ENCODE measurements at regions not wholly inside any gene's neighbourhood (a gene's known extent, or its start where the extent isn't known, plus 50 kb on each side); places are given as distances from the start of the nearest gene placed in this dataset.

DNA sequence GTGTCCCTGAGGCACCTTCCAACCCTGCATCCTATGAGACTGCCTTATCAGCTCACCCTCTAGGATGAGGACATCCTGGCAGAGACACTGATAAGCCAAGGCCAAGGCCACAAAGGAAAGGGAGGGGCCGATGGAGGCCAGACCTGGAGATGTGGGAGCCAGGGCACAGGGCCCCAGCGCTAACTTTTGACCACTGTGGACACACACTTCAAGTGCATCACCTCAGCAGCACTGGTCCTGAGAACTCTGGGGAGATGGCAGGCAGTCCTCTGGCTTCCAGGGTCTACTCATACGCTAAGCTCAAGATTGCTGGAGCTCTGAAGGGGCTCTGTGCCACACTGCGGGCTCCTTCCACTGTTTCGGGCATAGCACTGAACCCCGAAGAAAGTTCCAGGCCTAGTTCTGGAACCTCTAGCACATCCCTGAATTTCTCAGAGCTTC lies 100.2 kb upstream of the ID2 start:
- Histone ChIP-seq H3K27ac (peak overlapping the region in 9 of 11 experiments; percentile 43 to 82 (median 70); a peak in 16 of 22 replicates), H3K4me2 (peak overlapping the region; percentile 82 to 98 (median 95)), H3K4me3 (0 out of 20 replicates have a peak overlapping the region, but pooled peaks of 1 of the 10 experiments have one; percentile 24), H3K9ac (peak overlapping the region in 8 of 11 experiments; percentile 31 to 70 (median 50); a peak in 13 of 22 replicates), H3K36me3 (no peaks in the 10 kb centered on the region), H3K4me1 (peaks cover 88 to 100% (median 97%) of the 10 kb centered on the region in 10 experiments), H3K9me3 (replicated peaks in 1 of 11) (no peaks in the 10 kb centered on the region), H3K27me3 (peaks cover 0 to 18% (median 0%) of the 10 kb centered on the region in 11 experiments; a peak in 6 of 22 replicates), H4K20me1 (no peaks in the 10 kb centered on the region)
- no peak for TF ChIP-seq Cebpa-rat (IDR thresholded peaks at IDR 0.05)

GRCh38 chr2:8582191-8582590 lies 99.7 kb upstream of the ID2 start:
- peaks cover 83 to 100% (median 96%) of the 10 kb centered on the region in 10 experiments for H3K4me1 ChIP-seq
- TF ChIP-seq Cebpa-rat (IDR thresholded peaks at IDR 0.05), result no peak
- H3K27me3 ChIP-seq, result peaks cover 0 to 18% (median 0%) of the 10 kb centered on the region in 11 experiments; a peak in 6 of 22 replicates
- H3K27ac ChIP-seq, result peak overlapping the region in 9 of 11 experiments; percentile 43 to 82 (median 70); a peak in 16 of 22 replicates
- H3K9ac ChIP-seq, result peak overlapping the region in 6 of 11 experiments; percentile 17 to 70 (median 60); a peak in 11 of 22 replicates
- H3K9me3 ChIP-seq (replicated peaks in 1 of 11), result no peaks in the 10 kb centered on the region
- H4K20me1 ChIP-seq, result no peaks in the 10 kb centered on the region
- H3K36me3 ChIP-seq, result no peaks in the 10 kb centered on the region
- H3K4me2 ChIP-seq, result peak overlapping the region; percentile 83 to 98 (median 95); a peak in 21 of 22 replicates
- no peak overlapping the region for H3K4me3 ChIP-seq

- no peaks in the 10 kb centered on the region for H3K36me3 ChIP-seq
- H3K4me3 ChIP-seq, result no peak overlapping the region; a peak in 1 of 20 replicates
- H3K4me2 ChIP-seq, result peak overlapping the region; percentile 83 to 98 (median 95)
- TF ChIP-seq Cebpa-rat (IDR thresholded peaks at IDR 0.05), result no peak
- H3K4me1 ChIP-seq, result peaks cover 76 to 99% (median 91%) of the 10 kb centered on the region in 10 experiments
- no peaks in the 10 kb centered on the region for H4K20me1 ChIP-seq
- H3K9ac ChIP-seq, result peak overlapping the region in 9 of 11 experiments; percentile 17 to 70 (median 40); a peak in 14 of 22 replicates
- no peaks in the 10 kb centered on the region for H3K9me3 ChIP-seq (replicated peaks in 1 of 11)
- peaks cover 0 to 14% (median 0%) of the 10 kb centered on the region in 11 experiments; a peak in 6 of 22 replicates for H3K27me3 ChIP-seq
- peak overlapping the region in 10 of 11 experiments; percentile 5 to 82 (median 69); a peak in 19 of 22 replicates for H3K27ac ChIP-seq
Observed at GRCh38 chr2:8582651-8583399, 99.0 kb upstream of the ID2 start.

- Histone ChIP-seq H3K9me3 (replicated peaks in 1 of 11) (no peaks in the 10 kb centered on the region), H3K27ac (peak overlapping the region in 10 of 11 experiments; percentile 46 to 82 (median 69); a peak in 20 of 22 replicates), H4K20me1 (no peaks in the 10 kb centered on the region), H3K9ac (peak overlapping the region; percentile 21 to 70 (median 52); a peak in 19 of 22 replicates), H3K36me3 (no peaks in the 10 kb centered on the region), H3K4me3 (peak overlapping the region in 8 of 10 experiments; percentile 6 to 50 (median 30); a peak in 9 of 20 replicates), H3K27me3 (peaks cover 0 to 6% (median 0%) of the 10 kb centered on the region in 11 experiments; a peak in 6 of 22 replicates), H3K4me2 (peak overlapping the region; percentile 83 to 98 (median 95)), H3K4me1 (peaks cover 69 to 99% (median 89%) of the 10 kb centered on the region in 10 experiments)
- no peak for TF ChIP-seq Cebpa-rat (IDR thresholded peaks at IDR 0.05)
Observed at GRCh38 chr2:8583400-8584173, 98.3 kb upstream of the ID2 start.

- Histone ChIP-seq H3K4me1 (peaks cover 60 to 96% (median 85%) of the 10 kb centered on the region in 10 experiments), H3K36me3 (no peaks in the 10 kb centered on the region), H3K9ac (peak overlapping the region; percentile 21 to 65 (median 52); a peak in 19 of 22 replicates), H3K27me3 (no peaks in the 10 kb centered on the region; a peak in 2 of 22 replicates), H4K20me1 (no peaks in the 10 kb centered on the region), H3K4me2 (peak overlapping the region; percentile 83 to 98 (median 91)), H3K27ac (peak overlapping the region in 10 of 11 experiments; percentile 43 to 74 (median 58); a peak in 19 of 22 replicates), H3K9me3 (replicated peaks in 1 of 11) (no peaks in the 10 kb centered on the region), H3K4me3 (peak overlapping the region in 8 of 10 experiments; percentile 6 to 50 (median 30); a peak in 9 of 20 replicates)
- no peak for TF ChIP-seq Cebpa-rat (IDR thresholded peaks at IDR 0.05)
Observed at GRCh38 chr2:8584174-8585066, 97.4 kb upstream of the ID2 start.

DNA sequence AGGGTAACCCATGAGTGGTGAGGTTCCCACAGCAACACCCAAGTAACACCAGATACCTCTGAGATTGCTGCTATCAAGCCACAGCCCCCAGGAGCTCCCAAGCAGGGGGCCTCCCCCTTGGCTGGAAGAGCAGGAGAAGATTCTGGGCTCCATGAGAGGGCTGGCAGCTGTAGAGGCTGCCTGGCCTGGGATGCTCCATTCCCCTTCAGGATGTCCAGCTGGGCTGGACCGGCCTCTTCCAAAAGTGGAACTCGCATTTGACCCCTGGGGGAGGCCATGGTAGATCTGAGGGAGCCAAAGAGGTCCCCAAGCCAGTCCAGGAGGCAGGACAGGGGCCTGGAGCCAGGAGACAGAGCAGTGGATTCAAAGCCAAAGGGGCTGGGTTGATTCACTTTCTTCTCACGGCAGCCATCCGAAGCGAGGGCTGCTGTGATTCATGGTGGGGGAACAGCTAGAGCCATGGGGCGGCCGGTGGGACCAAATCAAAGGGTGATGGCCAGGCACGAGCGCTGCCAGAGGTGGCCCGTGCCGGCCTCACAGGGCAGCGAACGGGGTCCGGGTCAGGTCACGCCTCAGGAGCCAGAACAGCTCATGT lies 95.3 kb upstream of the ID2 start:
- H3K9ac ChIP-seq, result peak overlapping the region in 2 of 11 experiments; percentile 18 to 49; a peak in 3 of 22 replicates
- H3K4me2 ChIP-seq, result peak overlapping the region in 9 of 11 experiments; percentile 52 to 98 (median 77); a peak in 17 of 22 replicates
- H3K27ac ChIP-seq, result peak overlapping the region in 4 of 11 experiments; percentile 3 to 47 (median 26); a peak in 6 of 22 replicates
- no peaks in the 10 kb centered on the region for H3K36me3 ChIP-seq
- no peak overlapping the region for H3K4me3 ChIP-seq
- peaks cover 39 to 75% (median 64%) of the 10 kb centered on the region in 10 experiments for H3K4me1 ChIP-seq
- no peaks in the 10 kb centered on the region for H3K9me3 ChIP-seq (replicated peaks in 1 of 11)
- H4K20me1 ChIP-seq, result no peaks in the 10 kb centered on the region
- no peak for TF ChIP-seq Cebpa-rat (IDR thresholded peaks at IDR 0.05)
- no peaks in the 10 kb centered on the region; a peak in 2 of 22 replicates for H3K27me3 ChIP-seq

DNA sequence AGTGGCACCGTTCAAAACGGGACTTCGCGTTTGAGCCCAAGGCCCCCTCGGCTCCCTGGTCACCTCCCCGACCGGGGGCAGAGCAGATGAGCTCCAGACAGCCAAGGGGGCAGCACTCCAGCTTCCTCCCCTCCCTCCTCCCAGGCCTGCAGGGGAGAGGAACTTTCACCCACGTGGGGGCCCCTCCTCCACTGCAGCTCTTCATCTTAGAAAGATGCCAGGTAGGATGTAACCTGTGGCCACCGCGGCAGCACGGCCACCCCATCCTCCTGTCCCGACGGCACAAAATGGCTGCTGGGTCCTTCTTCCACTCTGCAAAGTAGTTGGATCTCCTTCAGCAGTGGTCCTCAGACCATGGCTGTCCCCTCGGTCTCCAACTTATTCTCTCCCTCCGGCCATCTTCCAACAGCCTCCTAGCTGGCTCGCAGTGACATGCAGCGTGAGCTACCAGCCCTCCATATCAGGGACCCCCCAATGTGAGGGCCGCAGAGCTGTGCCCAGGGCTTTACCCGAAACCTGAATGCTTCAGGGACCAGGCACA lies 94.5 kb upstream of the ID2 start:
- no peaks in the 10 kb centered on the region for H3K9me3 ChIP-seq (replicated peaks in 1 of 11)
- no peak overlapping the region for H3K4me3 ChIP-seq
- peak overlapping the region in 4 of 11 experiments; percentile 6 to 98 (median 74); a peak in 3 of 22 replicates for H3K4me2 ChIP-seq
- H3K9ac ChIP-seq, result no peak overlapping the region
- H3K27ac ChIP-seq, result peak overlapping the region in 2 of 11 experiments; percentile 25 to 47; a peak in 1 of 22 replicates
- no peaks in the 10 kb centered on the region for H3K36me3 ChIP-seq
- H3K4me1 ChIP-seq, result peaks cover 34 to 67% (median 56%) of the 10 kb centered on the region in 10 experiments
- H3K27me3 ChIP-seq, result no peaks in the 10 kb centered on the region; a peak in 2 of 22 replicates
- H4K20me1 ChIP-seq, result no peaks in the 10 kb centered on the region
- no peak for TF ChIP-seq Cebpa-rat (IDR thresholded peaks at IDR 0.05)

Data from BLaER1 treated with 17β-estradiol and CSF1 and Interleukin-3, amounts not matched to agents 10 nM and 100 nM (cell line).